Endothelial cell of hepatic sinusoid (primary cell): ENCODE measurements at regions not wholly inside any gene's neighbourhood (a gene's known extent, or its start where the extent isn't known, plus 50 kb on each side); places are given as distances from the start of the nearest gene placed in this dataset.
"Not testable (repeated sequence)": the region's sequence is repeated elsewhere in the genome, so short reads cannot be mapped to it uniquely, and the experiment has no call there.

Experiments
- in situ Hi-C: cut with HindIII; loops from 2 replicates; pipeline ENCODE4 v1.10.0; 2017; ENCODE audit warnings: low sequenced_read_pairs

DNA sequence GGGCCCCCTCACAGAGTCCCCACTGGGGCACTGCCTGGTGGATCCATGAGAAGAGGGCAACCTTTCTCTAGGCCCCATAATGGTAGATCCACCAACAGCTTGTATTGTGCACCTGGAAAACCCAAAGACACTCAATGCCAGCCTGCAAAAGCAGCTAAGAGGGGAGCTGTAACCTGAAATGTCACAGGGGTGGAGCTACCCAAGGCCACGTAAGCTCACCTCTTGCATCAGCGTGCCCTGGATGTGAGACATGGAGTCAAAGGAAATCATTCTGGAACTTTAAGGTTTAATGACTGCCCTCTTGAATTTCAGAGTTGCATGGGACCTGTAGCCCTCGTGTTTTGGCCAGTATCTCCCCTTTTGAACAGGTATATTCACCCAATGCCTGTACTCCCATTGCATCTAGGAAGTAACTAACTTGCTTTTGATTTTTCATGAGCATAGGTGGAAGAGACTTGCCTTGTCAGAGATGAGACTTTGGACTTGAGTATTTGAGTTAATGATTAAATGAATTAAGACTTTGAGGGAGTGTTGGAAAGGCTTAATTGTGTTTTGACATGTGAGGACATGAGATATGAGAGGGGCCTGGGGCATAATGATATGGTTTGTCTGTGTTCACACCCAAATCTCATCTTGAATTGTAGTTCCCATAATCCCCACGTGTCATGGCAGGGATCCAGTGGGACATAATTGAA is 900.9 kb upstream of the ROBO1 start:
- in situ Hi-C loops = no loop called here

DNA sequence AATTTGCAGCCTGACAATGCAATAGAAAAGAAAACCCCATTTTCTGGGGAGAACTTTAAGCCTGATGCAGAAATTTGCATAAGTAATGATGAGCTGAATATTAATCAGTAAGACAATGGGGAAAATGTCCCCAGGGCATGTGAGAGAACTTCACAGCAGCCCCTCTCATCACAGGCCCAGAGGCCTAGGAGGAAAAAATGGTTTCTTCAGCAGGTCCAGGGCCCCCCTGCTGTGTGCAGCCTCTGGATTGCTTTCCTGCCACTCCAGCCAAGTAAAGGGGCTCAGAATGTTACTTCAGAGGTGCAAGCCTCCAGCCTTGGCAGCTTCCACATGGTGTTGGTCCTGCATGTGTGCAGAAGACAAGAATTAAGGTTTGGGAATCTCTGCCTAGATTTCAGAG is 900.3 kb upstream of the ROBO1 start:
- in situ Hi-C loops = no loop called here

DNA sequence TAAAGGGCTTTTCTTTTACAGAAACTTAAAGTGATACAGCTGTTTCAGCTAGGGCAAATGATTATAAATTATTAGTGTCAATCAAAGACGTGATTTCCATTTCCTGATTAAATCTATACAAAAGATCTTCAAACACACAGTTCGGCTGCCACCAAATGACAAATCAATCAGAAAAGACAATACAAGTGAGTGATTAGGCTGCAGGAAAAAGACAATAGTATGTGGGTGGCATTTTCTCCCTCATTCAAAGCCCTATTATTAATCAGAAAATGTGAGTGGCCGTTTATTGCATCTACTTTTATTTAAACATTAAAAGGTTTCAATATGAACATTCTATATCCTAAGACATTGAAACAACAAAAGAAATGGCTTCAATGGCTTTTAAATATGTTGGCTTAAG is 895.6 kb upstream of the ROBO1 start:
- in situ Hi-C loops = no loop called here

DNA sequence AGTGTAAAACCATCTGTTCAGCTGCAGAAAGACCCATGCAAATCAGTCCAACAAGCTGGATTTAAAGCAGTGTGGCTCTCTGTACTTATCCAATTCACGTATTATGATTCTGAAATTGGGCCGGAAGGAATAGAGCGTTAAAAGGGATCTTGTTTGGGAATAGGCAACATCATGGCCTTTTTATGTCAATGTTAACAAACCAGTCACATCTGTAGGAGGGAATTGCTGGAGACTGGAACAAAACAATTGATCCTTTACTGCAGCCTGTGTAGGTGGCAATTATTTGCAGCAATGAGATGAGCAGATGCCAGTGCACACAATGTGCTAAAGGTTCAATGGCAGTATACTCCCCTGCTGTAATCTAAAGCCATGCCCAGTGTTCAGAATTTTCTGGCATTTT is 887.4 kb upstream of the ROBO1 start:
- in situ Hi-C loops = no loop called here

DNA sequence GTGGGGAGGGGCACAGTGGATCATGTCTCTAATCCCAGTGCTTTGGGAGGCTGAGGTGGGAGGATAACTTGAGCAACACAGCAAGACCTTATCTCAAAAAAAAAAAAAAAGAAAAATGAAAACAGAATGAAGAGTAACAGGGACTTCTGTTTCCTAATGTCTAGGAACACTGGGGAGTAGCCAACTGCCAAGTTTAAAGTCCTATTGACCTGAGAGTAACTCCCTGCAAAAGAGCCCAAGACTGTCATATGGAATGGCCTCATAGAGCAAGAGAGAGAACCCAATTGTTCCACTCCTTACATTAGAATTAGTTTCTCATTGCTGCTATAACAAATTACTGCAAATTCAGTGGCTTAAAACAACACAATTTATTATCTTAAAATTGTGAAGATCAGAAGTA is 881.4 kb upstream of the ROBO1 start:
- in situ Hi-C loops = no loop called here

DNA sequence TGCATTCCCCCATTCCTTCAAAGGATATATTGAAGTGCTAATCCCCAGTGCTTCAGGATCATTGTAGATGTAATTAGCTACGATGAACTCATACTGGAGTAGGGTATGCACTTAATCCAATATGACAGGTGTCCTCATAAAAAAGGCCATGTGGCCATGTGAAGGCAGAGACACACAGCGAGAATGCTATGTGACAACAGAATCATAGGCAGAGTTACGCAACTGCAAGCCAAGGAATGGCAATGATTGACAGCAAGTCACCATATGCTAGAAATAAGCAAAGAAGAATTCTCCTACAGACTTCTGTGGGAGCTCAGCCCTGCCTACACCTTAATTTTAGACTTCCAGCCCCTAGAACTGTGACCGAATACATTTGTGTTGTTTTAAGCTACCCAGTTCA is 875.6 kb upstream of the ROBO1 start:
- in situ Hi-C loops = no loop called here

DNA sequence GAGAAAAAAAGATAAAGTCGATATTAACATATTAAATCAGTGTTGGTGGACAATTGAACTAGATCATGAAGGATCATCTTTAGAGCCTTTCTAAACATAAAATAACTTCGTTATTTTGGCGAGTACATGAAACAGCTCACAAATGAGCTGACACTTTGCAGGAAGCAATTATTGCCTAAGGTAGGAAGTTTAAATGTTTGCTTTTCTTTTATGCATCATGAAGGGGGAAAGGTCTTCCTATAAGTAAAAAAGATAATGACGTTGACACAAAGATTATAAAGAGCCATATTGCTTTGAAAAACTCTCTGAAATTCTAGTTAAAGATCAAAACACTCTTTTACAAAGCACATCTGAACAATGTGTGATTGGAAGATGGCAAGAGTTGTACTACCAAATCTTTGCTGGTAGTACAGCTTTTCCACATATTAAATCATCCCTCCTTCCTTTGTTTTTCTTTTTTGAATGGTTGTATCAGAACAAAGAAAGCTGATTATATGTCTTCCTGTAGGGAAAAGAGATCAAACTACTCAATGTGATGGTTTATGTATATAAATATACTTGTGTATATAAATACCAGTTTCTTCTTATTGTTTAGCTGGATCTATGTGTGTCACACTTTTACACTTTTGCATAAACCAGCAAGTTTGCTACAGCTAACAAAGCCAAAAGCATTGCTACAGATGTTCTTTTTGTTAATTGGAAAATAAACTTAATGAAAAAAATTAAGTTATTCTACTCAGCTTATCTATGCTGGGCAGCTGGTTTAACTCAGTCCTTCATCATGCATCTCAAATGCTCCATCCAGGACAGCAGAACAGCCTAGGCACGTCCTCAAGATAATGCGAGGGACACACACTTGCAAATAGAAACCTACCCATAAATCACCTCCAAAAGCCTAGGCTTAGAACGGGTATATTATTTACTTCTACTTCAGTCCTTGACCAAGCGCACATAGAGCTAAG is 850.8 kb upstream of the ROBO1 start:
- in situ Hi-C loops = no loop called here

DNA sequence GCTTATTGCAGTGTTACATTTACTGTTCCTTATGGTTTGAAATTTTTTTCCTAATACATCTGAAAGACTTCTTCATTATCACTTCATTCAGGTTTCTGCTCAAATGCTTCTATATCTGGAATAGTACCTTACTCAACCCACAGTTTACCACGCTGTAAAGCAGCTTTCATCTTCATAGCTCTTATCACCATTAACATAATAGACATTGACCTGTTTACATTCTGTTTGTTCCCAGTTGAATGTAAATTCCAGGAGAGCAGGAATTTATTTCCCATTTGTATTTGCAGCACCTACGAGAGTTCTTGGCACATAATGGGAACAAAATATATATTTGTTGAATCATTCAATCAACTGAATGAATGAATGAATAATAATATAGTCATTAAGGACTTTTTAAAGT is 844.6 kb upstream of the ROBO1 start:
- in situ Hi-C loops = no loop called here

DNA sequence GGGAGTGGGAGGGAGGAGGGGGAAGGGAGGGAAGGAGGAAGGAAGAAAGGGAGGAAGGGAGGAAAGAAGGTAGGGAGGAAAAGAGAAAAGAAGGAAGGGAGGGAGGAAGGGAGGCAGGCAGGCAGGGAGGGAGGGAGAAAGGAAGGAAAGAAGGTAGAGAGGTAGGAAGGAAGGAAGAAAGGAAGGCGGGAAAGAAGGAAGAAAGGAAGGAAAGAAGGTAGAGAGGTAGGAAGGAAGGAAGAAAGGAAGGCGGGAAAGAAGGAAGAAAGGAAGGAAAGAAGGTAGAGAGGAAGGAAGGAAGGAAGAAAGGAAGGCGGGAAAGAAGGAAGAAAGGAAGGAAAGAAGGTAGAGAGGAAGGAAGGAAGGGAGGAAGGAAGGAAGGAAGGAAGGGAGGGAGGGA is 840.3 kb upstream of the ROBO1 start:
- in situ Hi-C loops = not testable (repeated sequence)

DNA sequence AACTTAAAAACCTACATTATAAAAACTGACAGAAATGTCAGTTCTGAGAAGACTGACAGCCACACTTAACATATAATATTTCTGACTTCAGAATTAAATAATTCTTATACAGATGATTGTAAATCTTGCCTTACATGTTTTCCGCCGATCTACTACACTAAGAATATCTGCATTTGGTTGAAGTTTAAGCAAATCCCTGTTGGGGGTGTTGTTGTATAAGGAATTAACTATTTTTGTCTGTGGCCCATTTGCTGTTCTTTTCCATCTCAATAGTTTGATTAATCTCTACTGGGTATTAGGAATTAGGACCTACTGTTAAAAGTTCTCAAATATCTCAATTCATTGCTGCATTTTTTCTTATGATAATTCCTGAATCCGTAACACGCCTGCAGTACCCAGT is 838.3 kb upstream of the ROBO1 start:
- in situ Hi-C loops = no loop called here

DNA sequence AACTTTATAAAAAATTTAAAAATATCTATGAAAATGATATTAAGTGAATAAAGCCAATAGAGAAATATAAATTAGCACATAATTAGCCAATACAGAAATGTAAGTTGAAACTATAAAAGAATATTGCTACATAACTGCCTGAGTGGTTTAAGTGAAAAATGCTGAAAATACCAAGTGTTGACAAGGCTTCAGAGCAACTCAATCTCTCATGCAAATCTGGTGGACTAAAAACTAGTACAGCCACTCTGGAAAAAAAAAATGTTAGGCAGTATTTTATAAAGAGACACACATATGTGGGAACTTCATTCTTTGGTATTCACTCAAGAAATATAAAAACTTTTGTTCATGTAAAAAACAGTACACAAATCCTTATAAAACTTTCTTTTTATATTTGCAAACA is 833.7 kb upstream of the ROBO1 start:
- in situ Hi-C loops = no loop called here

DNA sequence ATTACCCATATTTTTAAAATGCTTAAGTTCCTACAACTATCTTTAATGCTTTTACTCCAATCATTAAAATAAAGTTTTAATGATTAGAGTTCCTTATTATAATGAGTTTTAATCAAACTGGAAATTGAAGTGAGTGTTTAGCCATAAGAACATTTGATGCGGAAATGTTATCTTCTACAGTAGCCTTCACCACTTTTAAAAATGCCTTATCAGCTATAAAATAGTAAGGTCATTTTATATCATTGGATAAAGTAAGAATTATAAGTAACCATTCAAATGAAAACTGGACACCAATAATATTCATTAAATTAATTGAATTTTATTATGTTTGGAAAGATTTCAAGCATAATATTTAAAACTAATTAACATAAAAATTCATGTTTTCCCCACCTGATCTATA is 825.0 kb upstream of the ROBO1 start:
- in situ Hi-C loops = no loop called here

DNA sequence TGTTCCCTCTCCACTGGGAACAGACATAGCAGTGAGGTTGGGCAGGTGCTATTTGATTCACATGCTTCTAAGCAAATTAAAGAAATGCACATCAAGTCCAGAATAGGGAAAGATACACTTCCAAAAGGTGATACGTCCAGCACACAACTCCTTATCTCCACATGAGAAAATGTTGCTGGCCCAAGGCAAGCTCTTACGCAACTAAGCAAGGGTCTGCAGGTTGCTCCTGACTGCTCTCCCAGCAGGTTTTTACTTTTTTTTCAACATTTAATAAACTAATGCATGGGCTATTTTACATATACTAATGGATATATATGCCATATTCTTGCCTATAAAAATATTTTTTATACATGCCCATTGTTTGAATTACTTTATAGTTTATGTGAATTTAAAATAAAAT is 818.5 kb upstream of the ROBO1 start:
- in situ Hi-C loops = no loop called here

DNA sequence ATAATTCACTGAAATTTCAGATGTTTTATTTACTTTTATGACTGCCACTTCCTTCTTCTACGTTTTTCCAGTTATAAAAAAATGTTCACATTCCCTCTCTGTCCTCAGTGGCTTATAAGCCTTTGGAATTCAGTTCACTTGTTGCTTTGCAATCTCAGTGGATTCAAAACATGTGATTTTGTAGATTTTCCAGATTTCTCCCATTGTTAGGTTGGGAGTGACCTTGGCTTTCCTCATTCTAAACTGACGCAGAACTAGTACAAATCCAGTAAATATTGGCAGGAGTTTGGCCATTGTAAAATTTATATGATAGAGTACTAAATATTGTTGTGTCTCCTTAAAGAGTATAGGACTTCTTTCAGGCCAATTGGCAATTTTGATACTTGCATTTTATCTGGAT is 812.3 kb upstream of the ROBO1 start:
- in situ Hi-C loops = no loop called here

DNA sequence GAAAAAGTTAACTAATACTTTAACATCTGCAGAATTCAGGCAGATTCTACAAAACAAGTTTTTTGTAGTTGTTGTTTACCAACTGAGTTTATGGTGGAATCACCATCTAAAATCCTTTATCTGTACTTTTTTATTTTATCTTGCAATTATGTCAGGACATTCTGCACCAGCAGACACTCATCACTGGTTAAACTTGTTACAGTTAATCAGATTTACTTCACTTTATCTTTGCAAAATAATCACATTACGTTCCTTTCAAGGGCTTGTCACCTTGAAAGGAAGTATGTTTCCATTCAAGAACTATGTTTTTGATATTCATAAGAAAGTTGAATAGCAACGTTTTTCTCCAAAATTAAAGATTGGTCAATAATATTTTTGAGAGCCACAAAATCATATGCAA is 796.6 kb upstream of the ROBO1 start:
- in situ Hi-C loops = no loop called here

DNA sequence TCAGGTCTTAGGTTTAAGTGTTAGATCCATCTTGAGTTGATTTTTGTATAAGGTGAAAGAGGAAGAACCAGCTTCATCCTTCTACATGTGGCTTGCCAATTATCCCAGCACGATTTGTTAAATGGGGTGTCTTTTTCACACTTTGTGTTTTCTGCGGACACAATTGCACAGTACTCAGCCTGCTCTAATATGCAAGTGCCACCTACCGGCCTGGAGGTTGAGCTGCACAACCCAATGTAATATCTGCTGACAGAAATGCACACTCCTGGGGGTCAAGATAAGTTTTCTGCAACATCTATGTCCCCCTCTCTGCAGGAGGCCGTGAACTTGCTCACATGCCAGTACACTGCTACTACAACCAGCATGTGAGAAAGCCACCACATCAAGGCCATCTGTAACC is 791.9 kb upstream of the ROBO1 start:
- in situ Hi-C loops = no loop called here

DNA sequence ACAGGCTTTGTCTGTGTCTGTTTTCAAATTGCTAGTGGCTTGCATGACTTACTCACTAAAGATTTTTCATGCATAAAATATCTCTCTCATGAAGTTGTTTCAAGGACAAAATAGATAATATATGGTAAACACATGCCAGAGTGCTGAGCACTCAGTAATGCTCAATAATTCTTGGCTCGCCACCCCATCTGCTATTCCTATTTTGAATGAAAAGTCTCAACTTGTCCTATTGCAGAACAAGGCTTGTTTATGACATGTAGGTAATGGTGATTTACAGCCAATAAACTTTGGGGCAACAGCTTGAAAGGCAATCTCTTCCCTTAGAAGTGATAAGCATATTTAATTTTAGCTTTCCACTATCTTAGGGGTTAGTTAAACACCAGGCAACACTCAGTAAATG is 789.0 kb upstream of the ROBO1 start:
- in situ Hi-C loops = no loop called here

DNA sequence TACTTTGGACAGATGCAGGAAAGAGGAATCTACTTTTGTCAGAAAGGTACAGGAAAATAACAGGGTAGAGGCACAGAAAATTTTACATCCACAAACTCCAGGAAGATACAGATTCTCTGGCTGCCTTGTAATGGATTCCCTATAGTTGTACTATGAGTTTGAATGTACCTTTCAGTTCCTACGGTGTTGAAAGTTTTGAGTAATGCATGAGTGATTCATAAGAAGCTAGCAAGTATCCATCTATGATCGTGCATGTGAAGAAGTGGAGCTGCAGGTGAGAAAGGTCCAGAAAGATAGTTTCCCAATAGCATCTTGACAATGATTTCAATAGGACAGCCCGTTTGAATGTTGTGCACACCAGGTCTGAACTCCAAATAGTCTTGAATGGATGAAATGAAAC is 786.5 kb upstream of the ROBO1 start:
- in situ Hi-C loops = no loop called here

DNA sequence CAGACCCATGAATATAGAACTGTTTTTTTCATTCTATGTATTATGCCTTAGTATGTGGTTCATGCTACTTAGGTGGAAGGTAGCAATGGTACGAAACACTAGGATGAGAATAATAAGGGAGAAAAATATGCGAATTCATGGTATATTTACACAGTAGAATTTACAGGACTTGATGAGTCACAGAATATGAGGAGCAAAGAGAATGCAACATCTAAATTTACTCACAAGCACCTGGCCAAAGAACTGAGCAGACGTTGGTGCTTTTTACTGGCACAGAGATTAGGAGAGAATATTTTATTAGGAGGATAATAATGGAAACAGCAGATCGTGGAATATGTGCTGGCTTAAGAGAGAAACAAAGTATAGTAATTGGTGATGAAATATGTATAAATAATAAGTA is 785.4 kb upstream of the ROBO1 start:
- in situ Hi-C loops = no loop called here

DNA sequence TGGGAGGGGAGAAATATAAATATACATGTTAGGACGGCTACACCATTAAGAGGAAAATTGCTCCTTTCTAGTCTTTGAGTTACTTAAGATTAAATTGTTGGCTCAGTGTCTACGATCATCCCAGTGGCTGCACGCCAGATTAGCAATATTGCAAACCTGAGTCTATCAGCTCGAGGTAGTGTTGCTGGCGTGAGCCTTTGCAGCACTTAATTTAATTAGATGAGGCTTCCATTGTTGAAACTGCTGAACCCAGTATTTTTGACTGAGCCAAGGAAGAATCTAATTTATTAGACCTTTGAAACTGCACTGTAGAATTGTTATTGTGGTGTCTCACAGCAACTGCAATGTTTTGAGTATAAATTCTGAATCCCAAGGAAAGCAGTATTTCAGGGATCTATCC is 782.4 kb upstream of the ROBO1 start:
- in situ Hi-C loops = no loop called here

DNA sequence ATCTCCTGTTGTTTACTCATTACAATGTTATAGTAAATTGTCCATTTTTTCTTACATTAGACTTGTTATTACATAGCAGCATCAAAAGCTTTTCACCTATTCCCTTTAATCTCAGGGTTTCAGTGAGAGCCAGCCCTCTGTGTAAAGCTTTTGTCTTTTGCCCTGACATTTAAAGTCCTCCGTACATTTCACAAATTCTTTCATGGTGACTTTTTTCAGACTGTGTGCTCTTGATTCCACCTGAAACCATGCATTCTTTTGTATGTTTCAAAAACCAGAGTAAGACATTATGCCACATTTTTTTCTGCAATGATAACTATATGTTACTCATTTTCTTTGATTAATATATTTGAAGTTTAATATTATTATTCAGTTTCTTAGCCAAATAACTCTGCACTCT is 781.4 kb upstream of the ROBO1 start:
- in situ Hi-C loops = no loop called here

DNA sequence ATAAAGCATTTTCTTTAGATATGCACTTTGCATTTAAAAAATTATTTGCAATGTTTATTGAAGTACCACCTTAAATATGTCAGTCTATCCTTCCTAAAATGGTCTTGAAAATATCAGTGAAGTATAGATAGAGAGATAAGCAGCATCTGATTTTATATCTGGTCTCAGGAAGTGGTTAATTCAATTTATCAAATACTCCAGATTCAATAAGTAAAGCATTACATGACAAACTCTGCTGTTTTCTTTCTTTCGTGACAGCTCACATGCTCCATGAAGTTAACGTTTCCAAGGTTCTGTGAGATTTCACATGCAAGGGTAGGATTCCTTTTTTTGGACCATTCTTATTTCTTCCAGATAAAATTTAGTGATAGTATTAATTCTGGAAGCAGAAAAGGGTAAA is 775.4 kb upstream of the ROBO1 start:
- in situ Hi-C loops = no loop called here
